ENCODE measurements at regions not wholly inside any gene's neighbourhood (a gene's known extent, or its start where the extent isn't known, plus 50 kb on each side); places are given as distances from the start of the nearest gene placed in this dataset.
A peak's percentile ranks its signal among the peaks of the same experiment; 100 is the strongest.

DNA sequence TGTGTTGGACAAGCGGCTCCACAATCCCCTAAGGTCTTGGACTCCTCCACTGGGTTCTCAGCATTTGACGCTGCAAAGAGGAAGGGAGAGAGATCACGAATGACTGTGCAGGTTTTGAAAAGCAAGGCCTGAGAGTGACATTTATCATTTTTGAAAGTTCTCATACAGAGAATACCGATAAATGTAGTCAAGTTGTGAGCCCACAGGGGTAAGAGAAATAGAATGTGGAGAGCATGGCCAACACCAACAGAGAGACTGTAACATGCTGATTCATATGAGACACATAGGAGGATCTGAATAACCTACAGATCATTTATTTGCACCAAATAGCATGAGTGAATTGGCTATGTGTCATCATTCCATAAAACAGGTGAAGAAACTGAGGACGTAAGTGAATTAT, 230.5 kb upstream of the MBL2 start:
- Mint-ChIP-seq H3K27ac (peak overlapping the region in 3 of 7 donors; percentile 10 to 86 (median 55)), H3K9me3 (no peaks in the 10 kb centered on the region), H3K4me1 (peaks cover 23% of the 10 kb centered on the region), H3K27me3 (ENCODE audit: low read depth in 3 of 3) (no peaks in the 10 kb centered on the region), H3K4me3 (no peak overlapping the region), H3K36me3 (no peaks in the 10 kb centered on the region)
- no peak overlapping the region for H3K4me2 ChIP-seq (replicated peaks; ENCODE audit: extremely low read depth, low read length, poor library complexity, severe bottlenecking)
- no peak for TF ChIP-seq CTCF (IDR thresholded peaks at IDR 0.05)
- H3K79me2 ChIP-seq (ENCODE audit: insufficient read depth, low read length) = no peaks in the 10 kb centered on the region
- DNase-seq = peak in 2 of 3 donors; percentile 17 to 23
- 29% methylated on average over 3 of the region's 5 CpGs for WGBS (ENCODE audit: insufficient coverage)
- H3K9ac ChIP-seq (ENCODE audit: insufficient read depth, low read length, poor library complexity, severe bottlenecking) = no peak overlapping the region
- no peaks in the 10 kb centered on the region for H3K27me3 ChIP-seq (ENCODE audit: control insufficient read depth in 2 of 2, insufficient read depth in 2 of 2, low read length in 2 of 2)
- H3K36me3 ChIP-seq (replicated peaks in 1 of 2; ENCODE audit: control insufficient read depth in 1 of 2, insufficient read depth in 2 of 2, low read length in 2 of 2) = no peaks in the 10 kb centered on the region
- peak overlapping the region in 1 of 2 donors; percentile 11 for H3K27ac ChIP-seq (ENCODE audit: low read depth in 1 of 2, low read length in 2 of 2)
- no peaks in the 10 kb centered on the region for H3K9me3 ChIP-seq (replicated peaks in 1 of 2; ENCODE audit: control insufficient read depth in 1 of 2, insufficient read depth in 1 of 2, low read length in 2 of 2)
- H3K4me1 ChIP-seq (ENCODE audit: control insufficient read depth in 1 of 2, insufficient read depth in 2 of 2, low read length in 2 of 2) = peaks cover 8 to 17% of the 10 kb centered on the region in 2 donors
- H2AFZ ChIP-seq (ENCODE audit: insufficient read depth, low read depth, low read length, poor library complexity, severe bottlenecking) = peak overlapping the region; percentile 50
- H3K4me3 ChIP-seq (replicated peaks in 1 of 3; ENCODE audit: low read depth in 2 of 3, low read length in 3 of 3) = no peak overlapping the region
- intact Hi-C loops (cut with micrococcal nuclease) = no loop called here
- H4K20me1 ChIP-seq (ENCODE audit: insufficient read depth, low read length) = no peaks in the 10 kb centered on the region

- no peak overlapping the region for H3K27ac ChIP-seq (ENCODE audit: low read depth in 1 of 2, low read length in 2 of 2)
- DNase-seq = no peak
- no peaks in the 10 kb centered on the region for H3K79me2 ChIP-seq (ENCODE audit: insufficient read depth, low read length)
- H3K4me1 ChIP-seq (ENCODE audit: control insufficient read depth in 1 of 2, insufficient read depth in 2 of 2, low read length in 2 of 2) = peaks cover 8 to 9% of the 10 kb centered on the region in 2 donors
- no CpG with 5 or more reads among the region's 2 CpGs for WGBS (ENCODE audit: insufficient coverage)
- Mint-ChIP-seq H3K9me3 (peaks cover 0 to 10% (median 7%) of the 10 kb centered on the region in 7 donors), H3K36me3 (no peaks in the 10 kb centered on the region), H3K4me1 (peaks cover 18% of the 10 kb centered on the region), H3K27ac (peak overlapping the region in 1 of 7 donors; percentile 1), H3K27me3 (ENCODE audit: low read depth in 3 of 3) (no peaks in the 10 kb centered on the region), H3K4me3 (no peak overlapping the region)
- H2AFZ ChIP-seq (ENCODE audit: insufficient read depth, low read depth, low read length, poor library complexity, severe bottlenecking) = peak overlapping the region; percentile 3
- no peaks in the 10 kb centered on the region for H3K27me3 ChIP-seq (ENCODE audit: control insufficient read depth in 2 of 2, insufficient read depth in 2 of 2, low read length in 2 of 2)
- H3K4me2 ChIP-seq (replicated peaks; ENCODE audit: extremely low read depth, low read length, poor library complexity, severe bottlenecking) = no peak overlapping the region
- no peak overlapping the region for H3K9ac ChIP-seq (ENCODE audit: insufficient read depth, low read length, poor library complexity, severe bottlenecking)
- intact Hi-C loops (cut with micrococcal nuclease) = no loop called here
- no peaks in the 10 kb centered on the region for H3K36me3 ChIP-seq (replicated peaks in 1 of 2; ENCODE audit: control insufficient read depth in 1 of 2, insufficient read depth in 2 of 2, low read length in 2 of 2)
- H3K4me3 ChIP-seq (replicated peaks in 1 of 3; ENCODE audit: low read depth in 2 of 3, low read length in 3 of 3) = no peak overlapping the region
- no peak for TF ChIP-seq CTCF (IDR thresholded peaks at IDR 0.05)
- no peaks in the 10 kb centered on the region for H4K20me1 ChIP-seq (ENCODE audit: insufficient read depth, low read length)
- peaks cover 4 to 10% of the 10 kb centered on the region in 2 donors for H3K9me3 ChIP-seq (replicated peaks in 1 of 2; ENCODE audit: control insufficient read depth in 1 of 2, insufficient read depth in 1 of 2, low read length in 2 of 2)
These were observed 227.1 kb upstream of the MBL2 start for GRCh38 chr10:52999681-53000080.
